T-cell (primary cell): ENCODE measurements at regions not wholly inside any gene's neighbourhood (a gene's known extent, or its start where the extent isn't known, plus 50 kb on each side); places are given as distances from the start of the nearest gene placed in this dataset.

Experiments
- ATAC-seq, 4 experiments: fragments of 200-7000 bp in 3 of 4; fragments of 150-1000 bp in 1 of 4; cut with Tn5 transposase; replicated peaks in 1 of 4; 1 replicate in 3 of 4; 2 replicates in 1 of 4; pipeline ENCODE4 v1.10.0; 2021; ENCODE audit warnings: moderate library complexity in 3 of 4, mild to moderate bottlenecking in 2 of 4, moderate number of reproducible peaks in 1 of 4
- CTCF ChIA-PET, 2 donors: fragments of 300-600 bp; sonication (Branson Sonifier 250); formaldehyde crosslinking; loops; one replicate each; lab custom pipeline; 2022; ENCODE audit warnings: antibody characterized with exemption in 2 of 2; lab: Charles Lee
- POLR2A ChIA-PET, 2 donors: fragments of 300-600 bp; sonication (Branson Sonifier 250); formaldehyde crosslinking; loops; one replicate each; lab custom pipeline; 2022; ENCODE audit warnings: antibody characterized with exemption in 2 of 2; lab: Charles Lee
- DNase-seq, 35 experiments: peaks; one replicate each; pipeline versions ENCODE4 v3.0.0 to v3.0.0-alpha.2; 2013 to 2023
- H3K27ac ChIP-seq: one replicate; pipeline ENCODE4 v1.5.1; 2013; ENCODE audit warnings: low read length
- H3K27me3 ChIP-seq, 2 experiments: replicated peaks in 1 of 2; 1 replicate in 1 of 2; 2 replicates in 1 of 2; pipeline versions ENCODE4 v1.6.1 to v1.7.0; 2013; ENCODE audit warnings: low read length in 1 of 2, mixed read lengths in 1 of 2; ENCODE audit not compliant: control insufficient read depth in 2 of 2, insufficient read depth in 2 of 2; ENCODE audit errors: extremely low read depth in 1 of 2
- H3K36me3 ChIP-seq, 2 donors: 1 replicate in 1 of 2; 2 replicates in 1 of 2; pipeline versions ENCODE4 v1.6.1 to v1.7.0; 2013; ENCODE audit warnings: low read length in 1 of 2; ENCODE audit not compliant: control insufficient read depth in 2 of 2, insufficient read depth in 1 of 2; ENCODE audit errors: extremely low read depth in 1 of 2
- H3K4me1 ChIP-seq, 2 experiments: 1 replicate in 1 of 2; 2 replicates in 1 of 2; pipeline versions ENCODE4 v1.6.1 to v1.7.0; 2013; ENCODE audit warnings: low read length in 2 of 2, mixed read lengths in 1 of 2; ENCODE audit not compliant: insufficient read depth in 2 of 2, control insufficient read depth in 1 of 2; ENCODE audit errors: extremely low read depth in 1 of 2
- H3K4me3 ChIP-seq, 2 donors: 1 replicate in 1 of 2; 2 replicates in 1 of 2; pipeline versions ENCODE4 v1.5.1 to v1.7.0; 2013; ENCODE audit warnings: mild to moderate bottlenecking in 2 of 2, low read length in 1 of 2, moderate library complexity in 1 of 2; ENCODE audit not compliant: control insufficient read depth in 1 of 2; ENCODE audit errors: extremely low read depth in 1 of 2
- H3K9me3 ChIP-seq: 2 replicates; pipeline ENCODE4 v1.7.0; 2013
- H3K27ac Mint-ChIP-seq, 2 donors: one replicate each; pipeline ENCODE4 v1.8.0; 2020 to 2021; ENCODE audit warnings: mild to moderate bottlenecking in 2 of 2, mixed read lengths in 2 of 2
- H3K27me3 Mint-ChIP-seq, 2 donors: one replicate each; pipeline ENCODE4 v1.8.0; 2021 to 2022; ENCODE audit warnings: mixed read lengths in 2 of 2
- H3K36me3 Mint-ChIP-seq: one replicate; pipeline ENCODE4 v1.8.0; 2021; ENCODE audit warnings: mixed read lengths
- H3K4me1 Mint-ChIP-seq, 3 donors: one replicate each; pipeline ENCODE4 v1.8.0; 2020 to 2022; ENCODE audit warnings: mixed read lengths in 3 of 3, mild to moderate bottlenecking in 1 of 3
- H3K4me3 Mint-ChIP-seq, 3 donors: one replicate each; pipeline ENCODE4 v1.8.0; 2020 to 2022; ENCODE audit warnings: mild to moderate bottlenecking in 3 of 3, mixed read lengths in 3 of 3, moderate library complexity in 3 of 3
- H3K9me3 Mint-ChIP-seq, 3 donors: one replicate each; pipeline ENCODE4 v1.8.0; 2020 to 2022; ENCODE audit warnings: mixed read lengths in 3 of 3
- WGBS: methylation state at CpG from one replicate; pipeline ENCODE4 v1.1.5; 2013; ENCODE audit warnings: missing lambda C conversion rate; ENCODE audit not compliant: insufficient coverage; 5-methylcytosine and 5-hydroxymethylcytosine counted together

GRCh38 chr2:33975498-33975897 is 376.4 kb upstream of the FAM98A start:
- Mint-ChIP-seq H3K9me3 (peaks cover 3 to 6% (median 4%) of the 10 kb centered on the region in 3 donors), H3K27ac (no peak overlapping the region), H3K36me3 (no peaks in the 10 kb centered on the region), H3K27me3 (no peaks in the 10 kb centered on the region), H3K4me1 (no peaks in the 10 kb centered on the region), H3K4me3 (no peak overlapping the region)
- H3K4me1 ChIP-seq, result no peaks in the 10 kb centered on the region
- no peak overlapping the region for H3K27ac ChIP-seq
- ATAC-seq, result no peak
- ChIA-PET POLR2A (no interaction called here), CTCF (interaction anchor here in 1 of 2 donors (0.7 kb wide), 1 partner anchor 56 kb away, joined by 4 read pairs; no protein-coding TSS in a partner anchor)
- no peaks in the 10 kb centered on the region for H3K36me3 ChIP-seq
- no CpG with 5 or more reads among the region's 3 CpGs for WGBS
- H3K4me3 ChIP-seq, result no peak overlapping the region
- no peaks in the 10 kb centered on the region for H3K27me3 ChIP-seq
- no peak for DNase-seq
- no peaks in the 10 kb centered on the region for H3K9me3 ChIP-seq

GRCh38 chr2:33967103-33967502 is 368.0 kb upstream of the FAM98A start:
- no peak overlapping the region for H3K27ac ChIP-seq
- ChIA-PET POLR2A (no interaction called here), CTCF (no interaction called here)
- H3K4me1 Mint-ChIP-seq, result no peaks in the 10 kb centered on the region
- H3K4me3 ChIP-seq, result no peak overlapping the region
- no peaks in the 10 kb centered on the region for H3K36me3 ChIP-seq
- no peak overlapping the region for H3K4me3 Mint-ChIP-seq
- ATAC-seq (no peak), DNase-seq (no peak)
- no peaks in the 10 kb centered on the region for H3K4me1 ChIP-seq
- H3K9me3 ChIP-seq, result no peaks in the 10 kb centered on the region
- WGBS, result 100% methylated on average over 1 of the region's 4 CpGs
- no peaks in the 10 kb centered on the region for H3K36me3 Mint-ChIP-seq
- no peak overlapping the region for H3K27ac Mint-ChIP-seq
- peaks cover 0 to 3% (median 0%) of the 10 kb centered on the region in 3 donors for H3K9me3 Mint-ChIP-seq
- H3K27me3 ChIP-seq, result no peaks in the 10 kb centered on the region
- H3K27me3 Mint-ChIP-seq, result no peaks in the 10 kb centered on the region

GRCh38 chr2:33958591-33958990 is 359.5 kb upstream of the FAM98A start:
- ChIA-PET POLR2A (no interaction called here), CTCF (no interaction called here)
- no peak for ATAC-seq
- Mint-ChIP-seq H3K27ac (no peak overlapping the region), H3K4me1 (no peaks in the 10 kb centered on the region), H3K9me3 (peaks cover 0 to 3% (median 0%) of the 10 kb centered on the region in 3 donors), H3K27me3 (no peaks in the 10 kb centered on the region), H3K4me3 (no peak overlapping the region), H3K36me3 (no peaks in the 10 kb centered on the region)
- no peaks in the 10 kb centered on the region for H3K4me1 ChIP-seq
- no peak overlapping the region for H3K4me3 ChIP-seq
- no peak for DNase-seq
- 30% methylated on average over 4 of the region's 5 CpGs for WGBS
- no peaks in the 10 kb centered on the region for H3K9me3 ChIP-seq
- no peaks in the 10 kb centered on the region for H3K27me3 ChIP-seq
- H3K27ac ChIP-seq, result no peak overlapping the region
- no peaks in the 10 kb centered on the region for H3K36me3 ChIP-seq

GRCh38 chr2:33949371-33949770 is 350.3 kb upstream of the FAM98A start:
- H3K4me1 Mint-ChIP-seq, result no peaks in the 10 kb centered on the region
- ATAC-seq, result no peak
- H3K27me3 Mint-ChIP-seq, result no peaks in the 10 kb centered on the region
- peaks cover 3 to 8% (median 4%) of the 10 kb centered on the region in 3 donors for H3K9me3 Mint-ChIP-seq
- no peak overlapping the region for H3K4me3 Mint-ChIP-seq
- Histone ChIP-seq H3K36me3 (no peaks in the 10 kb centered on the region), H3K27ac (no peak overlapping the region), H3K27me3 (no peaks in the 10 kb centered on the region), H3K4me3 (no peak overlapping the region), H3K4me1 (no peaks in the 10 kb centered on the region), H3K9me3 (no peaks in the 10 kb centered on the region)
- no peaks in the 10 kb centered on the region for H3K36me3 Mint-ChIP-seq
- ChIA-PET CTCF (no interaction called here), POLR2A (no interaction called here)
- DNase-seq, result no peak
- no peak overlapping the region for H3K27ac Mint-ChIP-seq

- Histone ChIP-seq H3K27ac (no peak overlapping the region), H3K9me3 (no peaks in the 10 kb centered on the region), H3K27me3 (no peaks in the 10 kb centered on the region), H3K4me1 (no peaks in the 10 kb centered on the region), H3K36me3 (no peaks in the 10 kb centered on the region), H3K4me3 (no peak overlapping the region)
- Mint-ChIP-seq H3K27ac (no peak overlapping the region), H3K27me3 (no peaks in the 10 kb centered on the region), H3K36me3 (no peaks in the 10 kb centered on the region), H3K4me1 (no peaks in the 10 kb centered on the region), H3K4me3 (no peak overlapping the region), H3K9me3 (peaks cover 3 to 12% (median 4%) of the 10 kb centered on the region in 3 donors)
- CTCF ChIA-PET, result no interaction called here
- DNase-seq, result no peak
- no peak for ATAC-seq
- POLR2A ChIA-PET, result no interaction called here
- 86% methylated on average over 4 of the region's 4 CpGs for WGBS
These were observed 347.1 kb upstream of the FAM98A start for GRCh38 chr2:33946193-33946592.

GRCh38 chr2:33933203-33933602 is 334.1 kb upstream of the FAM98A start:
- ATAC-seq, result no peak

GRCh38 chr2:33931164-33931563 is 332.1 kb upstream of the FAM98A start:
- DNase-seq, result no peak
- H3K4me1 ChIP-seq, result no peaks in the 10 kb centered on the region
- H3K27me3 ChIP-seq, result no peaks in the 10 kb centered on the region
- 63% methylated on average over 1 of the region's 3 CpGs for WGBS
- H3K27ac ChIP-seq, result no peak overlapping the region
- peaks cover 0 to 8% (median 0%) of the 10 kb centered on the region in 3 donors for H3K9me3 Mint-ChIP-seq
- no peaks in the 10 kb centered on the region for H3K36me3 ChIP-seq
- H3K36me3 Mint-ChIP-seq, result no peaks in the 10 kb centered on the region
- peaks cover 0 to 4% of the 10 kb centered on the region in 2 donors for H3K27me3 Mint-ChIP-seq
- ChIA-PET CTCF (interaction anchor here in 1 of 2 donors (0.6 kb wide), 1 partner anchor 20 kb away, joined by 4 read pairs; no protein-coding TSS in a partner anchor), POLR2A (no interaction called here)
- H3K27ac Mint-ChIP-seq, result no peak overlapping the region
- H3K4me3 Mint-ChIP-seq, result no peak overlapping the region
- H3K9me3 ChIP-seq, result no peaks in the 10 kb centered on the region
- ATAC-seq, result no peak
- no peak overlapping the region for H3K4me3 ChIP-seq
- H3K4me1 Mint-ChIP-seq, result no peaks in the 10 kb centered on the region

More at GRCh38 chr2:33933203-33933602, 334.1 kb upstream of the FAM98A start:
- CTCF ChIA-PET, result no interaction called here
- peaks cover 0 to 4% of the 10 kb centered on the region in 2 donors for H3K27me3 Mint-ChIP-seq
- H3K27ac Mint-ChIP-seq, result no peak overlapping the region
- peaks cover 0 to 5% (median 3%) of the 10 kb centered on the region in 3 donors for H3K9me3 Mint-ChIP-seq
- no peaks in the 10 kb centered on the region for H3K4me1 Mint-ChIP-seq
- no peak overlapping the region for H3K27ac ChIP-seq
- no peaks in the 10 kb centered on the region for H3K9me3 ChIP-seq
- H3K27me3 ChIP-seq, result no peaks in the 10 kb centered on the region
- H3K4me3 ChIP-seq, result no peak overlapping the region
- H3K36me3 ChIP-seq, result no peaks in the 10 kb centered on the region
- no peaks in the 10 kb centered on the region for H3K36me3 Mint-ChIP-seq
- H3K4me1 ChIP-seq, result no peaks in the 10 kb centered on the region
- POLR2A ChIA-PET, result interaction anchor here in 1 of 2 donors (0.9 kb wide), 1 partner anchor 70 kb away, joined by 3 read pairs; no protein-coding TSS in a partner anchor
- no peak for DNase-seq
- no peak overlapping the region for H3K4me3 Mint-ChIP-seq
